Stimulated activated CD4-positive, alpha-beta T cell treated with anti-CD3 and anti-CD28 coated beads, Interleukin-4, amount 100 ng/mL, for 48 hours (primary cell): ENCODE measurements at regions not wholly inside any gene's neighbourhood (a gene's known extent, or its start where the extent isn't known, plus 50 kb on each side); places are given as distances from the start of the nearest gene placed in this dataset.
"Not testable (repeated sequence)": the region's sequence is repeated elsewhere in the genome, so short reads cannot be mapped to it uniquely, and the experiment has no call there.

ENCODE experiments used
- DNase-seq, 2 donors: peaks; one replicate each; pipeline ENCODE4 v3.0.0-alpha.2; 2020; ENCODE audit warnings: low read depth in 2 of 2

DNA sequence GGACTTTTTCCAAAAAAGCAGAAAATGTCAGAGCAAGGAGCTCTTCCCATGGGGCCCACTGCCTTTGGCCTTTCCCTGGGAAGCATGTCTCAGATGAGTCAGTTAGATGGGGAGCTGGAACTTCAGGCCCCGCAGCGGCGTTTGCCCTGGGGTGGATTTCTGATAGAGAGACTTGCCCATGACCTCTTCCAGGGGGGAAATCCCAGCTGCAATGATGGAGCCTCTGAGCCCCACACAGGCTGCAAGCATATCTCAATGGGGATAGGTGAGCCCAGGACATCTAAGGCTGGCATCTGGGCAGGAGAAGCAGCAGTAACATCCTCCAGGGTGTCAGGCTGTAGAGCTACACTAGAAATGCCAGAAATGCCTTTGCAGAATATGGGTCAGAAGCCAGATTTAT lies 269.2 kb upstream of the TCERG1L start:
- DNase-seq = no peak

DNA sequence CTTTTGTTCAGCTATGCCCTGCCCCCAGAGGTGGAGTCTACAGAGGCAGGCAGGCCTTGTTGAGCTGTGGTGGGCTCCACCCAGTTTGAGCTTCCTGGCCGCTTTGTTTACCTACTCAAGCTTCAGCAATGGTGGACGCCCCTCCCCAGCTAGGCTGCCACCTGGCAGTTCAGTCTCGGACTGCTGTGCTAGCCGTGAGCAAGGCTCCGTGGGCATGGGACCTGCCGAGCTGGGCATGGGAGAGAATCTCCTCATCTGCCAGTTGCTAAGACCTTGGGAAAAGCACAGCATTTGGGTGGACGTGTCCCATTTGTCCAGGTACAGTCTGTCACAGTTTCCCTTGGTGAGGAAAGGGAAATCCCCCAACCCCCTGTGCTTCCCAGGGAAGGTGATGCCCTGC lies 270.0 kb upstream of the TCERG1L start:
- not testable (repeated sequence) for DNase-seq

DNA sequence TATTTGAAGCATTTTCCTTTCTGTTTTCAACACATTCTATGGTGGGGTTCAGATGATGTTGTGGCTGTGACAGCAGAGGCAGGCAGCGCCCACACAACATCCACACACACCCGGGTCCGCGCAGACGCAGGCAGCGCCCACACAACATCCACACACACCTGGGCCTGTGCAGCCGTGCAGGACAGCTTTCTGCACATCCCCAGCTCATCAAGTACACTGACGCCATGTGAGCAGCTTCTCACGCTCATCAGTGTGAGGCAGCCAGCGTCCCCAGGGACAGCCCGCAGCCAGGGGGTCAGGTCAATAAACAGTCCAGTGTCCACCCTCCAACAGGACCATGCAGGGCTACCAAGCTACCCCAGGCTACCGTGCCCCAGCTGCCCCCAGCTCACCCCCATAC lies 272.8 kb upstream of the TCERG1L start:
- no peak for DNase-seq

DNA sequence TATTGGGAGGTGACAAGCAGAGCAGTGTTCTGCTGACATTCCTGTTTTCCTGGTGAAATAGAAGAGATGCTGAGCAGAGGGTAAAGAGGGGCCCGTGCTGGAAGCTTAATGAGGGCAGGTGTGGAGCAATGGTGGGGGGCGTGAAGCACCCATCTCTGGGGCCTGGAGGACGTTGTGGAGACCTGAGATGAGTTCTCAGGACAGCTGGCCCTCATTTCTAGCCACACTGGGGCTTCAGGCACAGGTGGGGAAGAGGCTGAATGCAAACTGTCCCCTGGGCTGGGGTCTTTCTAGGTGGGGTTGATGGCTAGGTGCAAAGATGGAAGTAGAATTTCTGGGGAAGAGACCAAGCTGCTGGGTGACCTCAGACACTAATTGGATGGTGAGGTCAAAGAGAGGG lies 274.2 kb upstream of the TCERG1L start:
- no peak for DNase-seq

DNA sequence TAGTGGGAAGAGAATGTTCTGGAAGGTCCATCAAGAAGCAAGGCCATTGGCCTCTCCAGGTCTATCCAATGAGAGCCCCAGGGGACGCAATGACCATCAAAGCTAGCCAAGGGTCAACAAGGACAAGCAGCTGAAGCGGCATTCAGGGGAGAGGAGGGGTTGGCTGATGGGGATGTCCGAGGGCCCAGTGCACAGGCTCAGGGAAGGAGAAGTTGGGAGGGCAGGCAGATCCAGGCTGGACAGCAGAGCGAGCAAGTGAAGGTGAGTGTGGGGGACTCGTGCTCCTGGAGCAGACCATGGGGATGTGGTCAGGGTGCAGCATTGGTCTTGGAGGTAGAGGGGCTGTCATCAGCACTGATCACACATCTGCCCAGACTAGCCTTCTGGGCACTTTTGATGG lies 275.4 kb upstream of the TCERG1L start:
- DNase-seq = no peak

DNA sequence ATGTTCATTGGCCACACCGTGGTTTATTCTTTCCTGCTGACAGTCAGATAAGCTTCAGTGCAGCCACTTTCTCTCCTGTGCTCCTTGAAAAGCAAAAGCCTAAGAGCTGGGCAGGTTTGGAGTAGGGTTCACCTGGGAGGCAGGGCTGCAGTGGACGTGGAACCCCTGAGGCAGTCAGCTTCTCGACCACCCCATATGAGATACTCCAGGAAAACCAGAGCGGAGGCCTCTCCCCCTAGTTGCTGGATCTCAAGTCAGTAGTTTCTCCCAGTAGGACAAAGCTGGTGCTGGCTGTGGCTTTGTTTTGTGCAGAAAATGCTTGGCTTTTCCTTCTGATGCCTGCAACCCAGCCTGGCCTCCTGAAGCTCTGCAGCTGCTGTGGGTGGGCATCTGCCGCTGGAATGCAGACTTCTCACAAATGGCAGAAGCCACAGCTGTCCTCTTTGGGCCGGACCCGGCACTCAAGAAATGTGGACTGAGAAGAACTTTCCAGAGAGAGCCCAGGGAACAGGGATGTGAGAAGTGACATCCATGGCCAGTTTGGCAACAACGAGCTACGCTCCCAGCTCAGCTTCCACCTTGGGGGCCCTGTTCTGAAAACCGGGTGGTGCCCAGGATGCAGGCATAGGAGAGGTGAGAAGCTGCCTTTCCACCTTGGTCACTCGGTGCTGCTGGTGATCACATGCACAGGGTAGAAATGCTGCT lies 276.6 kb upstream of the TCERG1L start:
- no peak for DNase-seq

DNA sequence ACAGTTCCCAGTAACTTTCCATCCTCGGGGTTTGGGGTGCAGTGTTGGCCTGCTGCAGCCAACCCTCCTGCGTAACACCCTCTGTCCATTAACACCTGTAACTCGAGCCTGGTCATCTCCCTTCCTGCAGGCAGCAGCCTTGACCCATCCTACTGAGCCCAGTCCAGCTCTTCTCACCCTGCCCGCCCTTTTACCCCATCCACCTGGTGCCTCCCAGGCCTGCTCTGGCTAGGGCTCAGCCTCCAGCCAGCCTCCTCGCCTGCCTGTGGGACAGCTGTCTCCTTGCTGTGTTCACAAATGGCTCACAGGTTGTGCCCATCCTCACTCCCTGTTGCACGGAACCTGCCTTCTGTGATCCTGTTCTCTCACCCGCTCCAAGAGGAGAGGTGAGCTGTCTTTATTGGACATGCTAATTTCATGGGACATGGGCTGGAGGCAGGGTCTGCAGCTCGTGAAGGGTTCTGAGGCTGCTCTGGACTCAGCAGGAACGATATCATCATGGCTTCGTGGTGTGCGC lies 277.2 kb upstream of the TCERG1L start:
- DNase-seq = no peak

DNA sequence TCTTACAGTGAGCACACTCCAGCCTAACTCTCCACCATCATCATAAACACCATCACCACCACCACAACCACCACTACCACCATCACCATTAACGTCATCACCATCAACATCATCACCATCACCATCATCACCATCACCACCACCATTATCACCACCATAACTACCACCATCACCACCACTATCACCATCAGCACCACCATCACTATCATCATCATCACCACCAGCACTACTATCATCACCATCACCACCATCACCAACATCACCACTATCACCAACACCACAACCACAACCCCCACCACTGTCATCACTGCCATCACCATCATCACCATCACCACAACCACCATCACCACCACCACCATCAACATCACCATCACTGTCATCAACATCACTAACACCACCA lies 279.0 kb upstream of the TCERG1L start:
- DNase-seq = no peak

DNA sequence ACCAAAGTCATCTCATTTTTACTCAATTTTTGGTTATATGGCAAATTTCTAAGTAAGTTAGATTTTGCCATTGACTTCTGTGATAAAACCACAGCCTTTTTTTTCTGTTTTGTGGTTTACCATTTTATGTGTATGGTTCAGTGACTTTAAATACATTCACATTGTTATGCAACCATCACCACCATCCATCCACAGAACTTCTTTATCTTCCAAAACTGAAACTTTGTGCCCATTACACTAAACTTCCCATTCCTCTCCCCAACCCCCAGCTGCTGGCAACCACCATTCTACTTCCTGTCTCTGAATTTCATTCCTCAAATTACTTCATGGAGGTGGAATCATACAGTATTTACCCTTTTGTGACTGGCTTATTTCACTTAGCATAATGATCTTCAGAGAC lies 280.4 kb upstream of the TCERG1L start:
- no peak for DNase-seq

DNA sequence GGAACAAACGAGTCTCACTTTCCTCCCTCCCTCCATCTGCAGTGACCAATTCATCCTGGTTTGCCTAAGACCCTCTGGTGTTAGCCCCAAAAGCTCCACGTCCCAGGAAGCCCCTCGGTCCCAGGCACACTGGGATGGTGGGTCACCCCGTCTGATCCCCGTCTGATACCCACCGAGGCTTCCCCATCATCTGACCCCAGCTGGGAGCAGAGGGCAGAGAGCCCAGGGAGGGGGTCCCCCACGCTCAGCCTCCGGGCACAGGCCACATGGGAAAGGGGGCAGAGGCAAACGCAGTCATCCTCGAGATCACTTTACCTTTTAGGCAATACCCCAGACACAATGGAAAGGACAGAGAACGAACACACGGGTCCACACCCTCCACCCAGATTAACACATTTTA lies 291.6 kb upstream of the PPP2R2D start:
- no peak for DNase-seq

DNA sequence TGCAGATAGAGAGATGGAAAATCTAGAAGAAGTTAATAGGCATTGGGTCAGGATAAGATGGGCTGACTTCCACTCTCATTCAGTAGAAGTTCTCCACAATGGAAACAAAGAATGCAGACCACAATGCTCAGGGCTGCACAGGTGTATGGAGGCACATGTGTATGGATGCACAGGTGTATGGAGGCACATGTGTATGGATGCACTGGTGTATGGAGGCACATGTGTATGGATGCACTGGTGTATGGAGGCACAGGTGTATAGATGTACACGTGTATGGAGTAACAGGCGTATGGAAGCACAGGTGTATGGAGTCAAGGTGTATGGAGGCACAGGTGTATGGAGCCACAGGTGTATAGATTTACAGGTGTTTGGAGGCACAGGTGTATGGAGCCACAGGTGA lies 285.7 kb upstream of the PPP2R2D start:
- no peak for DNase-seq

DNA sequence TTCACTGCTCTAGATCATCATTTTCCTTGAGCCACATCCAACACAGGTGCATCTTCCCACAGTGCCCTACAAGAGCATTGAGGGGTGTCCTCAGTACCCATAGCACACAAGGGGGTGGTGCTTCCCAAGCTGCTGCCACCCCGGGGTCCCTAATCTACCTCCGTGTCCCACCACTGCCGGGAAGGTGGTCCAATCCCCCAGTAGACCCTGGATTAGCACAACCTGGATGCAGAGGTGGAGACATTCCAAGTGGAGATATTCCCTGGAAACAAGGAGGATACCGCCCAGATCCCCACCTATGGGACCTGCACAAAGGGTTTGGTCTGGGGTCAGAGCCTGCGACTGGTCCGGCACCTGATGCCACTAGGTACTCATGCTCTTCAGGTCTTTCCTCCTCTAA lies 284.8 kb upstream of the PPP2R2D start:
- no peak for DNase-seq

DNA sequence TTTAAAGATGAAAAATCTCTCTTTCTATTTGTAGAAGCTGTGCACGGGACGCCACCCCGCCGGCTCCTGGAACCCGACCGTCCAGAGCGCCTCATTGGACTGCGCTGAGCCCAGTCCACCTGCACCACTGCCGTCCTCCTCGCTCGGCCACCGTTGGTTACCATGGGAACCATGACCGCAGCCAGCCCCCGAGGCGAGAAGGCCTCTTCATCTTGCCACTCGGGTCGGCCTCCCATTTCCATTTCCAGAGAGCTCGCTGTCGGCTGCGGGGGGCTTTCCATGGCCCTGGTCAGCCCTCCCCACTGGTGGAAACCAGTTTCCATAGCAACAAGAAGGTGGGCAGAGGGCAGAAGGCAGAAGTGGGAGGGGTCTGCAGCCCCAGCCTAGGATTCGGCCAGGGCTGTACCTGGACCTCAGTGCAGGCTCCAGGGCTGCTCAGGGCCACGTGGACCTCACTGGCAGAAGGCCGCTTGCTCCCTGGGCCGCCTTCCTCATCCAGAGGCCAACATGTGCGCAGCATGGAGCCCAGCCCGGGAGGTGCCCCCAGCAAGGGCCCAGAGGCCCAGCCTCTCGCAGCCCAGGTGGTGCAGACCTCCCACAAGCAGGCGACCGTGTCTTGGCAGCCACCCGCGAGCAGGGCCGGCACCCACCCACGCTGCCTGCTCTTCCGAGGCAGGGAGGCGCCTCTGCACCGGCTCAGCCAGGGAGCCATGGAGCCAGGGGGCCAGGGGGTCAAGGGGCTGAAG lies 283.5 kb upstream of the PPP2R2D start:
- DNase-seq = no peak

DNA sequence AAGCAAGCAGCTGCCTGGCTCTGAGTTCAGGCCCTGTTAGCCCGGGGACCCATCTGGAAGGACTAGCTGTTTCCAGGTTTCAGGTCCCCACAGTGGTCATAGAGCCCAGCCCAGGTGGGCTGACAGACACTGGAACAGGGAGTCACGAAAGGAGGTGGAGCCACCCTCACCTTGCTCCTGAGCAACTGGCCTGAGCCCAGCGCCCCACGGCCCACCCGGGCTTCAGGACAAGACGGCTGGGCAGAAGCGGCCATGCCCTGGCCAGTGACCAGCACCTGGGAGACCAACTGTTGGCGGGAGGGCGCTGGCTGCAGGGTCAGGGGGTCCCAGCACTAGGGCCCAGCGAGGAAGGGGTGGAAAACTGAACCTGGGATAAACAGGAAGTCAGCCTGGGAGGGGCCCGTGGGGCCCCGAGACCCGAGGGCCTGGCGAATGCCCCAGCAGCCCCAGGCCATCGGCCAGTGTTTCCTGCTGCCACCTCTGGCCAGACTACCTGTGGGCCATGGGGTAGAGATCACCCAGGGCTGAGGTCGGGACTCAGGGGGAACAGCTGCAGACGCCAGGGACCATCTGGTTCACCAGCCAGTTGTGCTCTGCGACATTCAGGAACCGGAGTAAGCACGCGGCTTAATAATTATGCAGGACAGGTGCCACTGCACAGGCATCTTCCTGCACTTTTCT lies 282.1 kb upstream of the PPP2R2D start:
- no peak for DNase-seq

DNA sequence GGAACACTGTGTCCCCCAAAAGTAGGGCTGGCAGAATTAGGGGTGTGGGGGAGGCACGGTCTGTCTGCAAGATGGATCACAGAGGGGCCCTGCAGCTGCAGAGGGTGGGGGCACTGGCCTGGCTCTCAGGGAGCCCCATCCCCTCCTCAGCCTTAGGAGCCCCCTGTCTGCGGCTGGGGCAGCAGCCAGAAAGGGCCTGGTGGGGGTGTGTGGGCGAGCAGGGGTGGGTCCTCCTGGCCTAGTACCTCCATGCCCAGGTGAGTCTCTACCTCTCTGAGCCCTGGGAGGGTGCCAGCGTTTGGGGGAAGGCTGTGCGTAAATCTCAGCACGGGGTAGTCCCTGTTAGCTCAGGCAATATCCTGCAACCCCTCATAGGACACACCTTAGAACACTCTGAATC lies 280.5 kb upstream of the PPP2R2D start:
- DNase-seq = no peak

DNA sequence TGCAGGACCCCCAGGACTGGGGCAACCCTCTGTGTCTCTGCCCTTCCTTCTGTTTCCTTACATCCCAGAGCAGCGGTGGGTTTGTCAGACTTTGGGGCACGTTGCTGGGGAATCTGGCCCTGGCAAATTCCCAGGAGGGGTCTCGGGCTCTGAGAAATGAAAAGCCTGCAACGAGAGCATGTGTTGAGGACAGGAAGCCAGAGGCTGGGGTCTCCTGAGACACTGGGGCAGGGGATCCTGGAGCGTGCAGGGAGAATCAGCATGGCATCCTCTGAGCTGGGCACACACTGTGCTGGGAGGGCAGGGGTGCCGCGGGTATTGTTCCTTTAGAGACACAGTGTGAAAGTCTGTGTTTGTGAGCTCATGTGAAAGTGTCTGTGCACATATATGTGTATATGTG lies 279.9 kb upstream of the PPP2R2D start:
- no peak for DNase-seq

DNA sequence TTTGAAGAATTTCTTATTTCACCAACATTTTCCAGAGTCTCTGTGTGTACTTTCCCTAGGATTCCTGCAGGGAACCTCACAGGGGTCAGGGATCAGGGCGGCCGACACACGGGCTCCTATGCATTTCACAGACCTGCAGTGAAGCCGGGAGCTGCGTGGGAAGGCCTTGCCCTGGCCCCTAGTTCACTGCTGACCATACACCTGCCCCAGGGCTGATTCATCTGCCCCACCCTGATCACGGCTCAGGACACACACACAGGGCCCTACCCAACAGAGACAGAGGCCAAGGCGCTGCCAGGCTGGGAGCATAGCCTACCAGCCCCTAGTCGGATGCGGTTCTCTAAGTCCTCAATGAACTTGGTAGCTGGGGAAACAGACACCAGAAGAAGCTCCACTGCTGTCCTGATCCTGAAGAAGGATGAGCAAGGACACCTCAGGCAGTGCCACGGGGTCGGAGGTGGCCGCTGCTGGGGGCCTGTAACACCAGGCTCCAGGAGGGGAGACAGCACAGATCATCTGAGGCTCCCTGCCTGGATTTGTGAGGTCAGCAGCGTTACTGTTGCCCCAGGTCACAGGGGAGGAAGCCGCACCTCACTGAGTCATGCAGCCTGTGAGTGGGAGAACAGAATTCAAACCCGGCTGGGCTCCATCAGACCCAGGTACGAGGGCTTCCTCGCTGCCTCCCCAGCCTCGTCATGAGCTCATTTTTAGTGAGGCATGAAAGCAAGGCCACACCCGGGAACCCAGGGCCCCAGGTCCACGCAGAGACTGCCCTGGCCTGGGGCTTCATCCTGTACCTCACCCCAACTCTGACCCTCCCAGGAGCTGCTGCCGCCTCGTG lies 278.8 kb upstream of the PPP2R2D start:
- DNase-seq = no peak

DNA sequence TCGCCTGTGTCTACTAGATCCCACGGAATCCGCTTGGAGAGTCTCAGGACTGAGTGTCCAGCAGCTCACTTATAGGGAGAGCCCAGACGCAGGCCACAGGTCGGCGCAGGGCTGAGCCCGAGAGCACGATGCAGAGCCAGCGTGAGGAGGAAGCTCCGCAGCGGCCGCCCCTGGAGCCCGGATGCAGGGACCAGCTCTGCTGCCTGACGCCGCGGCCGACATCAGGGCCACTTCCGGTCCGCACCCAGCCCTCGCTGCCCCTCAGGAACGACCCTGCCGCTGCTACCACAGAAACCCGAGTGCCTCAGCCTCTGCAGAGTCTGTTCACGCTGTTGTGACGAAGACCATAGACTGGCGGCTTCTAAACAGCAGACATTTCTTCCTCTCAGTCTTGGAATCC lies 275.8 kb upstream of the PPP2R2D start:
- no peak for DNase-seq

DNA sequence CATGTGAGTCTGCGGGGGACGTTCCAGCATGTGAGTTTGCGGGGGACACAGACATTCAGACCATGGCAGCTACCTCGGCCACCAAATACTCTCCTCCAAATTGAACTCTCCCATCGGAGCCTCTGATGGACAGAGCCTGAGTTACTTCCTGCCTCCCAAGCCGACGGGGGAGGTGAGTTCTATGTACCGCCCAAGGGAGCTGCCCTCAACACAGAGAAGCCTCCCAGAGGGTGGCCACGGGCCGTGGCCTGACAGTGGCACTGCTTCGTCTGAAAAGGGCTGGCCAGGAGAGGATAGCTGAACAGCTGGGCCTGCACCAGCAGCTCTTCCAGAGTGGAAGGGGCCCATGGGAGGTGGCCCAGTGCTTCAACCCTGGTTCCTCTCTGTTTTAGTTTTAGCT lies 274.5 kb upstream of the PPP2R2D start:
- DNase-seq = no peak

DNA sequence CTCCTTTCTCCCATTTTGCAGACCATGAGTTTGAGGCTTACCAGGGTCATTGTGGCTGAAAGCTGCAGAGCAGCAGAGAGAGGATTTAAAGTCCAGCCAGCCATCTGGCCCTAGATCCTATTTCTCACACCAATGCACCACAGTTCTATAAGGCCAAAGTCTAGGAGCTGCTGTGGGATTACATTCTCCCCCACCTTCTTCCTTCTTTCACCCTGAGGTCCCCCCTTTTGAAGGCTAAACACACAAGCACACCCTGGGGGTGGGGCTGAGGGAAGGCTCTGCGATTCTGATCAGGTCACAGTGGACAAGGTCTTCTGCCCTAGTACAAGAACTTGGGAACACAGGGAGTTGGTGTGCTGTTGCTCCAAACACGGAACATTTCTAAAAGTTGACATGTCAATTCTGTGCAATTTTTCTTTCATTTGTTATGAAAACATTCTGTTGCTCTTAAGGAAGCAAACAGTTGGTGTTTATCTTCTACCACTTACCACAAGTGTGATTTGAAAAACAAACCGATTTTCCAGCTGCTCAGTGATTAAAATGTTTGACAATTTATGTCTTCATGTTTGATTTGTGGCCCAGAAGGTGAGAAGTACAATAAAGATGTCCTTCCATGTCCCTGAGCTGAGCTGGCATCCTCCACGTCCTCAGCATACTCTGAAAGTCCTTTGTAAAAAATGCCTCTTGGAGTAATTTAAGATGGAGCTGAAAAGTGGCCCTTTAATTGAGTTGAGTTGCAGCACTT lies 271.6 kb upstream of the PPP2R2D start:
- no peak for DNase-seq

DNA sequence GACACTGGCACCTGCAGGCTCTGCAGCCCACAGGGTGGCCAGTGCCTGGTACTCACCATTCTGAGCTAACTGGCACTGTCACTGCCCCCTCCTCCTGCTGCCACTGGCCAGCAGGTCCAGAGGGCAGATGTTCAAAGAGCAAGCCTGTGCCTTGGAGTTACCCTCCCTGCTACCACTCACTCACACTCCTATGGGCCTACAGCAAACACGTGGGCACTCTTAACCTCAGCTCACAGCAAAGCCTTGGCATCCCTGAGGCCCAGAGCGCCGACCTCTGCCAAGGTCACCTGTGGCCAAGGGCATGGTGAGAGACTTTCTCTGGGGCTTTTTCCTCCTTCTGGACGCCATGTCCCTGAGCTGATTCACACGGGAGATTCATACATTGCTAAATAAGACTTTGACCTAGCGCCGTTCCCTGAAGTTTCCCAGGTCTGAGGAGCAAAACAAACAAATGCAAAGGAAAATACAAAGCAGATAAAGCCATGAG lies 270.0 kb upstream of the PPP2R2D start:
- DNase-seq = no peak
